DOHH2 (cell line): ENCODE measurements at regions not wholly inside any gene's neighbourhood (a gene's known extent, or its start where the extent isn't known, plus 50 kb on each side); places are given as distances from the start of the nearest gene placed in this dataset.

ENCODE experiments used
- H3F3A ChIP-seq: fragments of 200-600 bp; sonication (generic), shearing (Covaris generic); 2 replicates; pipeline ENCODE4 v1.6.0; 2016; ENCODE audit warnings: antibody characterized with exemption, mild to moderate bottlenecking; ENCODE audit not compliant: control insufficient read depth, insufficient read depth
- H3K27ac ChIP-seq: fragments of 200-600 bp; sonication (generic); 2 replicates; pipeline ENCODE4 v1.5.1; 2014; ENCODE audit warnings: low read depth, mild to moderate bottlenecking, low read length, moderate library complexity
- H3K27me3 ChIP-seq: fragments of 200-600 bp; sonication (generic); 2 replicates; pipeline ENCODE4 v1.6.1; 2014; ENCODE audit warnings: mild to moderate bottlenecking, low read length, mixed read lengths; ENCODE audit not compliant: control insufficient read depth
- H3K36me3 ChIP-seq: fragments of 200-600 bp; sonication (generic); 2 replicates; pipeline ENCODE4 v1.6.1; 2014; ENCODE audit warnings: mild to moderate bottlenecking, low read length, moderate library complexity, mixed read lengths; ENCODE audit not compliant: control insufficient read depth
- H3K4me1 ChIP-seq: fragments of 200-600 bp; sonication (generic); 2 replicates; pipeline ENCODE4 v1.6.1; 2014; ENCODE audit warnings: mild to moderate bottlenecking, low read length, mixed read lengths; ENCODE audit not compliant: control insufficient read depth
- H3K4me2 ChIP-seq: fragments of 200-600 bp; sonication (generic); 2 replicates; pipeline ENCODE4 v1.6.0; 2014; ENCODE audit warnings: mild to moderate bottlenecking, low read length, moderate library complexity
- H3K4me3 ChIP-seq: fragments of 200-600 bp; sonication (generic); 2 replicates; pipeline ENCODE4 v1.5.1; 2014; ENCODE audit warnings: mild to moderate bottlenecking, low read length, mixed read lengths
- H3K79me2 ChIP-seq: fragments of 200-600 bp; sonication (generic); 2 replicates; pipeline ENCODE4 v1.6.1; 2014; ENCODE audit warnings: mild to moderate bottlenecking, low read length, mixed read lengths; ENCODE audit not compliant: control insufficient read depth
- H3K9me2 ChIP-seq: fragments of 200-600 bp; sonication (generic); replicated peaks from 2 replicates; pipeline ENCODE4 v1.6.1; 2014; ENCODE audit warnings: mild to moderate bottlenecking, low read length, mixed read lengths; ENCODE audit not compliant: control insufficient read depth
- H3K9me3 ChIP-seq: fragments of 200-600 bp; sonication (generic); 2 replicates; pipeline ENCODE4 v1.6.1; 2014; ENCODE audit warnings: antibody characterized with exemption, low read length, mixed read lengths; ENCODE audit not compliant: control insufficient read depth, insufficient read depth
- H4K20me1 ChIP-seq: fragments of 200-600 bp; sonication (generic); 2 replicates; pipeline ENCODE4 v1.6.0; 2014; ENCODE audit warnings: low read depth, mild to moderate bottlenecking, antibody characterized with exemption, low read length, moderate library complexity; ENCODE audit not compliant: control insufficient read depth, insufficient read depth
- CTCF ChIP-seq: fragments of 200-600 bp; sonication (generic); IDR thresholded peaks from one replicate; pipeline ENCODE4 v1.5.1; 2014; ENCODE audit warnings: antibody characterized with exemption, mild to moderate bottlenecking, low read depth, low read length; ENCODE audit not compliant: poor library complexity, severe bottlenecking
- EZH2phosphoT487 ChIP-seq: fragments of 200-600 bp; sonication (generic); IDR thresholded peaks from 2 replicates; pipeline ENCODE4 v1.6.1; 2017; ENCODE audit warnings: borderline replicate concordance, mild to moderate bottlenecking, antibody characterized with exemption, low read length, moderate library complexity, mixed read lengths

GRCh38 chr4:114472269-114473032 lies 126.2 kb upstream of the UGT8 start:
- H3K9me3 ChIP-seq: peaks cover 6% of the 10 kb centered on the region; the same call in 1 of the 2 replicates

GRCh38 chr4:114474188-114474800 lies 124.3 kb upstream of the UGT8 start:
- TF ChIP-seq EZH2phosphoT487 (no peak), CTCF (no peak)
- H3K36me3 ChIP-seq: no peaks in the 10 kb centered on the region
- no peaks in the 10 kb centered on the region for H3K79me2 ChIP-seq
- no peak overlapping the region for H3K4me3 ChIP-seq
- no peaks in the 10 kb centered on the region for H3K4me1 ChIP-seq
- H3K4me2 ChIP-seq: no peak overlapping the region
- H4K20me1 ChIP-seq: no peaks in the 10 kb centered on the region
- no peaks in the 10 kb centered on the region for H3K27me3 ChIP-seq
- no peak overlapping the region for H3K27ac ChIP-seq
- peaks cover 6% of the 10 kb centered on the region; the same call in 1 of the 2 replicates for H3K9me3 ChIP-seq
- no peaks in the 10 kb centered on the region for H3F3A ChIP-seq
- H3K9me2 ChIP-seq: no peaks in the 10 kb centered on the region

More at GRCh38 chr4:114472269-114473032, 126.2 kb upstream of the UGT8 start:
- no peak overlapping the region for H3K4me3 ChIP-seq
- no peak overlapping the region for H3K4me2 ChIP-seq
- no peaks in the 10 kb centered on the region for H3K4me1 ChIP-seq
- no peaks in the 10 kb centered on the region for H3F3A ChIP-seq
- H3K27ac ChIP-seq: no peak overlapping the region
- no peaks in the 10 kb centered on the region for H4K20me1 ChIP-seq
- no peaks in the 10 kb centered on the region for H3K79me2 ChIP-seq
- no peaks in the 10 kb centered on the region for H3K36me3 ChIP-seq
- TF ChIP-seq CTCF: no peak
- TF ChIP-seq EZH2phosphoT487: no peak
- H3K27me3 ChIP-seq: no peaks in the 10 kb centered on the region
- H3K9me2 ChIP-seq: no peaks in the 10 kb centered on the region

GRCh38 chr4:114476310-114476709 lies 122.3 kb upstream of the UGT8 start:
- no peaks in the 10 kb centered on the region; the same call in 1 of the 2 replicates for H3K9me2 ChIP-seq
- no peaks in the 10 kb centered on the region for H3K4me1 ChIP-seq
- H3K4me2 ChIP-seq: no peak overlapping the region
- no peaks in the 10 kb centered on the region for H4K20me1 ChIP-seq
- no peak overlapping the region for H3K4me3 ChIP-seq
- H3K36me3 ChIP-seq: no peaks in the 10 kb centered on the region
- no peaks in the 10 kb centered on the region for H3K79me2 ChIP-seq
- peaks cover 6% of the 10 kb centered on the region; the same call in 1 of the 2 replicates for H3K9me3 ChIP-seq
- no peaks in the 10 kb centered on the region for H3F3A ChIP-seq
- no peak for TF ChIP-seq EZH2phosphoT487
- no peak for TF ChIP-seq CTCF
- no peak overlapping the region for H3K27ac ChIP-seq
- no peaks in the 10 kb centered on the region for H3K27me3 ChIP-seq
